ENCODE measurements at regions not wholly inside any gene's neighbourhood (a gene's known extent, or its start where the extent isn't known, plus 50 kb on each side); places are given as distances from the start of the nearest gene placed in this dataset.
A peak's percentile ranks its signal among the peaks of the same experiment; 100 is the strongest.

DNA sequence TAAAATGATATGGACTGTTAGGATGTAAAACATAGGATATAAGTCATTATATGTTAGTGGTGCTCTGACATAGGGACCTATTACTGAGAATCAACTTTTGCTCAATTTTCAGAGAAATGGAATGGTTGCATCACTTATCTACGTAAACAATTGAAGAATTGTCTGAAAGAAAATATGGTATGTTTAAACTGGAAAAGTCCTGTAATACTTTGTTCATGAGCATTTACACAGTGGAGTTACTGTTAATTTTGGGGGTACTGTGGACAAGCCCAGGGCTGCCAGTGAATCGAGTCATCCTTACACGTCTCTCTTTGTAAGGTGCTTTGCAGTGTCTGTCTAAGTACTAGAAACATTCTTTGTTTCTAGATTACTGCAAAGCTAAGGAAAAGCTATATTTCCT, 152.0 kb downstream of the ZNF22 start (continued):
- TF ChIP-seq, protein P1, sequence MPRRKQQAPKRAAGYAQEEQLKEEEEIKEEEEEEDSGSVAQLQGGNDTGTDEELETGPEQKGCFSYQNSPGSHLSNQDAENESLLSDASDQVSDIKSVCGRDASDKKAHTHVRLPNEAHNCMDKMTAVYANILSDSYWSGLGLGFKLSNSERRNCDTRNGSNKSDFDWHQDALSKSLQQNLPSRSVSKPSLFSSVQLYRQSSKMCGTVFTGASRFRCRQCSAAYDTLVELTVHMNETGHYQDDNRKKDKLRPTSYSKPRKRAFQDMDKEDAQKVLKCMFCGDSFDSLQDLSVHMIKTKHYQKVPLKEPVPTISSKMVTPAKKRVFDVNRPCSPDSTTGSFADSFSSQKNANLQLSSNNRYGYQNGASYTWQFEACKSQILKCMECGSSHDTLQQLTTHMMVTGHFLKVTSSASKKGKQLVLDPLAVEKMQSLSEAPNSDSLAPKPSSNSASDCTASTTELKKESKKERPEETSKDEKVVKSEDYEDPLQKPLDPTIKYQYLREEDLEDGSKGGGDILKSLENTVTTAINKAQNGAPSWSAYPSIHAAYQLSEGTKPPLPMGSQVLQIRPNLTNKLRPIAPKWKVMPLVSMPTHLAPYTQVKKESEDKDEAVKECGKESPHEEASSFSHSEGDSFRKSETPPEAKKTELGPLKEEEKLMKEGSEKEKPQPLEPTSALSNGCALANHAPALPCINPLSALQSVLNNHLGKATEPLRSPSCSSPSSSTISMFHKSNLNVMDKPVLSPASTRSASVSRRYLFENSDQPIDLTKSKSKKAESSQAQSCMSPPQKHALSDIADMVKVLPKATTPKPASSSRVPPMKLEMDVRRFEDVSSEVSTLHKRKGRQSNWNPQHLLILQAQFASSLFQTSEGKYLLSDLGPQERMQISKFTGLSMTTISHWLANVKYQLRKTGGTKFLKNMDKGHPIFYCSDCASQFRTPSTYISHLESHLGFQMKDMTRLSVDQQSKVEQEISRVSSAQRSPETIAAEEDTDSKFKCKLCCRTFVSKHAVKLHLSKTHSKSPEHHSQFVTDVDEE (CRISPR knock-in tag; IDR thresholded peaks at IDR 0.05) = no peak
- TF ChIP-seq ARNTL (CRISPR knock-in tag; IDR thresholded peaks at IDR 0.05; ENCODE audit: borderline replicate concordance, low read depth) (no peak), GLIS3 (CRISPR knock-in tag; IDR thresholded peaks at IDR 0.05) (no peak), PPARA (CRISPR knock-in tag; IDR thresholded peaks at IDR 0.05; ENCODE audit: borderline replicate concordance) (no peak), ZNF565 (CRISPR knock-in tag; conservative IDR thresholded peaks at IDR 0.05; ENCODE audit: low read depth) (no peak), ISL1 (CRISPR knock-in tag; IDR thresholded peaks at IDR 0.05) (no peak)

DNA sequence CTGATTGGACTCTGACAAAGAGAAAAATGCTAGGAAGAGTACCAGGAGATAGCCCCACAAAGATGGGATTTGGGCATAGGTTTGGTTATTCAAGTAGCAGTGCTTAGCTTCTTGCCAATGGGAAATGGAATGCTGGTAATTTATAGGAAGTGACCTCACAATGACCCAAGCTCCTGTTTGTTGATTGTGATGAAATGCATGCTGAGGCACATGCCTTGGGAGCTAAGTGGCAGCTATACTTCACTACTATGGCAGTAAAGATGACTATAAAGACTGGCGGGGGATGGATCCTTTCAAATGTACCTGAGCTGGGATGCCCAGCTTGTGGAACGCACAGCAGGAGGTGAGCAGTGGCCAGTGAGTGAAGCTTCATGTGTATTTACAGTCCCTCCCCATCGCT, 153.8 kb downstream of the ZNF22 start:
- no peak for TF ChIP-seq ZNF565 (CRISPR knock-in tag; conservative IDR thresholded peaks at IDR 0.05; ENCODE audit: low read depth)
- no peak for TF ChIP-seq OSR1 (CRISPR knock-in tag; IDR thresholded peaks at IDR 0.05)
- no peak for TF ChIP-seq ZNF70 (CRISPR knock-in tag; IDR thresholded peaks at IDR 0.05)
- no peak for TF ChIP-seq ZNF8 (CRISPR knock-in tag; IDR thresholded peaks at IDR 0.05)
- TF ChIP-seq CSDC2 (CRISPR knock-in tag; IDR thresholded peaks at IDR 0.05) = no peak
- no peak for TF ChIP-seq BACH2 (CRISPR knock-in tag; IDR thresholded peaks at IDR 0.05; ENCODE audit: borderline replicate concordance)
- no peak for TF ChIP-seq TCF4 (CRISPR knock-in tag; IDR thresholded peaks at IDR 0.05; ENCODE audit: borderline replicate concordance)
- TF ChIP-seq RARB (CRISPR knock-in tag; IDR thresholded peaks at IDR 0.05) = no peak
- no peak for TF ChIP-seq ESRRG (CRISPR knock-in tag; IDR thresholded peaks at IDR 0.05)
- TF ChIP-seq, protein P2, sequence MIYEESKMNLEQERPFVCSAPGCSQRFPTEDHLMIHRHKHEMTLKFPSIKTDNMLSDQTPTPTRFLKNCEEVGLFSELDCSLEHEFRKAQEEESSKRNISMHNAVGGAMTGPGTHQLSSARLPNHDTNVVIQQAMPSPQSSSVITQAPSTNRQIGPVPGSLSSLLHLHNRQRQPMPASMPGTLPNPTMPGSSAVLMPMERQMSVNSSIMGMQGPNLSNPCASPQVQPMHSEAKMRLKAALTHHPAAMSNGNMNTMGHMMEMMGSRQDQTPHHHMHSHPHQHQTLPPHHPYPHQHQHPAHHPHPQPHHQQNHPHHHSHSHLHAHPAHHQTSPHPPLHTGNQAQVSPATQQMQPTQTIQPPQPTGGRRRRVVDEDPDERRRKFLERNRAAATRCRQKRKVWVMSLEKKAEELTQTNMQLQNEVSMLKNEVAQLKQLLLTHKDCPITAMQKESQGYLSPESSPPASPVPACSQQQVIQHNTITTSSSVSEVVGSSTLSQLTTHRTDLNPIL (CRISPR knock-in tag; IDR thresholded peaks at IDR 0.05; ENCODE audit: low read depth) = no peak
- TF ChIP-seq, protein P3, sequence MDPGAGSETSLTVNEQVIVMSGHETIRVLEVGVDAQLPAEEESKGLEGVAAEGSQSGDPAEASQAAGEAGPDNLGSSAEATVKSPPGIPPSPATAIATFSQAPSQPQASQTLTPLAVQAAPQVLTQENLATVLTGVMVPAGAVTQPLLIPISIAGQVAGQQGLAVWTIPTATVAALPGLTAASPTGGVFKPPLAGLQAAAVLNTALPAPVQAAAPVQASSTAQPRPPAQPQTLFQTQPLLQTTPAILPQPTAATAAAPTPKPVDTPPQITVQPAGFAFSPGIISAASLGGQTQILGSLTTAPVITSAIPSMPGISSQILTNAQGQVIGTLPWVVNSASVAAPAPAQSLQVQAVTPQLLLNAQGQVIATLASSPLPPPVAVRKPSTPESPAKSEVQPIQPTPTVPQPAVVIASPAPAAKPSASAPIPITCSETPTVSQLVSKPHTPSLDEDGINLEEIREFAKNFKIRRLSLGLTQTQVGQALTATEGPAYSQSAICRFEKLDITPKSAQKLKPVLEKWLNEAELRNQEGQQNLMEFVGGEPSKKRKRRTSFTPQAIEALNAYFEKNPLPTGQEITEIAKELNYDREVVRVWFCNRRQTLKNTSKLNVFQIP (CRISPR knock-in tag; IDR thresholded peaks at IDR 0.05; ENCODE audit: borderline replicate concordance, low read depth) = no peak
- no peak for TF ChIP-seq GLIS3 (CRISPR knock-in tag; IDR thresholded peaks at IDR 0.05)
- no peak for TF ChIP-seq ZFP30 (CRISPR knock-in tag; IDR thresholded peaks at IDR 0.05)
- TF ChIP-seq ARNTL (CRISPR knock-in tag; IDR thresholded peaks at IDR 0.05; ENCODE audit: borderline replicate concordance, low read depth) = no peak
- TF ChIP-seq, protein P4, sequence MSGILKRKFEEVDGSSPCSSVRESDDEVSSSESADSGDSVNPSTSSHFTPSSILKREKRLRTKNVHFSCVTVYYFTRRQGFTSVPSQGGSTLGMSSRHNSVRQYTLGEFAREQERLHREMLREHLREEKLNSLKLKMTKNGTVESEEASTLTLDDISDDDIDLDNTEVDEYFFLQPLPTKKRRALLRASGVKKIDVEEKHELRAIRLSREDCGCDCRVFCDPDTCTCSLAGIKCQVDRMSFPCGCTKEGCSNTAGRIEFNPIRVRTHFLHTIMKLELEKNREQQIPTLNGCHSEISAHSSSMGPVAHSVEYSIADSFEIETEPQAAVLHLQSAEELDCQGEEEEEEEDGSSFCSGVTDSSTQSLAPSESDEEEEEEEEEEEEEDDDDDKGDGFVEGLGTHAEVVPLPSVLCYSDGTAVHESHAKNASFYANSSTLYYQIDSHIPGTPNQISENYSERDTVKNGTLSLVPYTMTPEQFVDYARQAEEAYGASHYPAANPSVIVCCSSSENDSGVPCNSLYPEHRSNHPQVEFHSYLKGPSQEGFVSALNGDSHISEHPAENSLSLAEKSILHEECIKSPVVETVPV (CRISPR knock-in tag; IDR thresholded peaks at IDR 0.05) = no peak
- TF ChIP-seq ZFP3 (CRISPR knock-in tag; IDR thresholded peaks at IDR 0.05) = no peak
- ATAC-seq = no peak

DNA sequence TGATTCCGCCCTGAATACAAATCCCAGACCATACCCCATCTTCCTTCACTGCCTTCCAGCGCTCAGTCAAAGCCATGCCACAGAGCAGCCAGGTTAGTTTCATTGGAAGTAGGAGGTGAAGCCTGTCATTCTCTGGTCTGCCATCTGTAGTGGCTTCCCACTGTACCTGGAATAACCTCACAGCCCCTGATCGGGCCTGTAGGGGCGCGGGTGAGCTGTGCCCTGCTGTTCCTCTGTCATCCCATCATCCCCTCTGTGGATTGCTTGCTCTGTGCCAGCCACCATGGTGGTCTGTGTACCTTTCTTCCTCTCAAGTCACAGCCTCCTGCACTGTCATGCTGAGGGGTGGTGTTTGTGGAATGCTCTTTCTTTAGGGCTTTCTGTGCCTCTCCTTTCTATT, 155.1 kb downstream of the ZNF22 start:
- peak; percentile 39; the same call in 1 of the 3 replicates for ATAC-seq
- no peak for TF ChIP-seq TCF4 (CRISPR knock-in tag; IDR thresholded peaks at IDR 0.05; ENCODE audit: borderline replicate concordance)
- no peak for TF ChIP-seq RARB (CRISPR knock-in tag; IDR thresholded peaks at IDR 0.05)
- TF ChIP-seq OSR1 (CRISPR knock-in tag; IDR thresholded peaks at IDR 0.05) = no peak
- no peak for TF ChIP-seq ZNF565 (CRISPR knock-in tag; conservative IDR thresholded peaks at IDR 0.05; ENCODE audit: low read depth)

DNA sequence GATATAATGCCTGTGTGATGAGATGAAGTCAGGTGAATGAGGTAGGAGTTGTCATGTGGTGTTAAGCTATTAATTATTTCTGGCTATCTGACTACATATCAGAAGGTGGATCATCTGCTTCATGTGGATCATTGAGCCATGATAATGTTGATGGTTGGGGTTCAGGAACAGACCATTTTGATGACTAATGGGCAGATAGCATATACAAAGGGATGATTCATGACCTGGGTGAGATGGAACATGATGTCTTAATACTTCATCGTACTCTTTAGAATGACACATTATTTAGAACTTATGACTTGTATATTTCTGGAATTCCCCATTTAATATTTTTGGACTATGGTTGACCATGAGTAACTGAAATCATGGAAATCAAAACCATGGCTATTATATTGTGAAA, 155.1 kb downstream of the OR13A1 start:
- no peak for TF ChIP-seq OSR1 (CRISPR knock-in tag; IDR thresholded peaks at IDR 0.05)
- TF ChIP-seq CSDC2 (CRISPR knock-in tag; IDR thresholded peaks at IDR 0.05) = no peak
- no peak for TF ChIP-seq GLIS3 (CRISPR knock-in tag; IDR thresholded peaks at IDR 0.05)
- no peak for TF ChIP-seq RARB (CRISPR knock-in tag; IDR thresholded peaks at IDR 0.05)
- no peak for TF ChIP-seq ARNTL (CRISPR knock-in tag; IDR thresholded peaks at IDR 0.05; ENCODE audit: borderline replicate concordance, low read depth)
- TF ChIP-seq ZC3H10 (CRISPR knock-in tag; IDR thresholded peaks at IDR 0.05) = no peak
- TF ChIP-seq TOX (CRISPR knock-in tag; IDR thresholded peaks at IDR 0.05; ENCODE audit: borderline replicate concordance) = no peak
- TF ChIP-seq ESRRG (CRISPR knock-in tag; IDR thresholded peaks at IDR 0.05) = no peak
- TF ChIP-seq PPARA (CRISPR knock-in tag; IDR thresholded peaks at IDR 0.05; ENCODE audit: borderline replicate concordance) = no peak
- TF ChIP-seq TCF4 (CRISPR knock-in tag; IDR thresholded peaks at IDR 0.05; ENCODE audit: borderline replicate concordance) = no peak
- TF ChIP-seq ZNF565 (CRISPR knock-in tag; conservative IDR thresholded peaks at IDR 0.05; ENCODE audit: low read depth) = no peak
- no peak for TF ChIP-seq ZNF70 (CRISPR knock-in tag; IDR thresholded peaks at IDR 0.05)
- no peak for TF ChIP-seq ZFP30 (CRISPR knock-in tag; IDR thresholded peaks at IDR 0.05)
- TF ChIP-seq, protein P1 (CRISPR knock-in tag; IDR thresholded peaks at IDR 0.05) = no peak
- no peak for TF ChIP-seq ZNF8 (CRISPR knock-in tag; IDR thresholded peaks at IDR 0.05)
- no peak for TF ChIP-seq ZFP3 (CRISPR knock-in tag; IDR thresholded peaks at IDR 0.05)
- no peak for ATAC-seq
